ENCODE measurements at regions not wholly inside any gene's neighbourhood (a gene's known extent, or its start where the extent isn't known, plus 50 kb on each side); places are given as distances from the start of the nearest gene placed in this dataset.

DNA sequence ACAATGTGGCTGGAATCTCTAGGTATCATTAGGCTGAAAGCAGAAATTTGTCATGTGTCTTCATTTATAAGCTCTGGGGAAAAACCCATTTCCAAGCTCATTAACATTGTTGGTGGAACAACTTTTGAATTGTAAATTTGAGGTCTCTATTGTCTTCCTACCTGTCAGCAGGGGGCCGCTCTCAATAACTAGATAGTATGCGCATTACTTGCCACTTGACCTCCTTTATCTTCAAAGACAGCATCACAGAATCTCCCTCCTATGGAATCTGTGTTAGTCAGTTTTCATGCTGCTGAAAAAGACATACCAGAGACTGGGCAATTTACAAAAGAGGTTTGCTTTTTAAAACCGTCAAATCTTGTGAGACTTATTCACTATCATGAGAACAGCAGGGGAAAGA, 223.1 kb downstream of the CALCRL start:
- no peak for TF ChIP-seq POLR2A (IDR thresholded peaks at IDR 0.05)
- TF ChIP-seq, protein P1, sequence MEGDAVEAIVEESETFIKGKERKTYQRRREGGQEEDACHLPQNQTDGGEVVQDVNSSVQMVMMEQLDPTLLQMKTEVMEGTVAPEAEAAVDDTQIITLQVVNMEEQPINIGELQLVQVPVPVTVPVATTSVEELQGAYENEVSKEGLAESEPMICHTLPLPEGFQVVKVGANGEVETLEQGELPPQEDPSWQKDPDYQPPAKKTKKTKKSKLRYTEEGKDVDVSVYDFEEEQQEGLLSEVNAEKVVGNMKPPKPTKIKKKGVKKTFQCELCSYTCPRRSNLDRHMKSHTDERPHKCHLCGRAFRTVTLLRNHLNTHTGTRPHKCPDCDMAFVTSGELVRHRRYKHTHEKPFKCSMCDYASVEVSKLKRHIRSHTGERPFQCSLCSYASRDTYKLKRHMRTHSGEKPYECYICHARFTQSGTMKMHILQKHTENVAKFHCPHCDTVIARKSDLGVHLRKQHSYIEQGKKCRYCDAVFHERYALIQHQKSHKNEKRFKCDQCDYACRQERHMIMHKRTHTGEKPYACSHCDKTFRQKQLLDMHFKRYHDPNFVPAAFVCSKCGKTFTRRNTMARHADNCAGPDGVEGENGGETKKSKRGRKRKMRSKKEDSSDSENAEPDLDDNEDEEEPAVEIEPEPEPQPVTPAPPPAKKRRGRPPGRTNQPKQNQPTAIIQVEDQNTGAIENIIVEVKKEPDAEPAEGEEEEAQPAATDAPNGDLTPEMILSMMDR (IDR thresholded peaks at IDR 0.05), result no peak

All from uterus (tissue), 2 donors.